Mucosa of descending colon (tissue), 3 donors: ENCODE measurements at regions not wholly inside any gene's neighbourhood (a gene's known extent, or its start where the extent isn't known, plus 50 kb on each side); places are given as distances from the start of the nearest gene placed in this dataset.

Experiments used
- ATAC-seq: fragments of 200-7000 bp; cut with Tn5 transposase; one replicate; pipeline ENCODE4 v1.9.1; 2020; ENCODE audit warnings: mild to moderate bottlenecking, moderate library complexity
- DNase-seq, 3 donors: peaks; one replicate each; pipeline ENCODE4 v3.0.0-alpha.2; 2020
- H3K36me3 ChIP-seq: fragments of 200-600 bp; one replicate; pipeline ENCODE4 v1.8.0; 2021; ENCODE audit warnings: low read depth, mild to moderate bottlenecking
- H3K4me1 ChIP-seq: fragments of 200-600 bp; one replicate; pipeline ENCODE4 v1.8.0; 2021; ENCODE audit warnings: low read depth, mild to moderate bottlenecking
- H3K4me3 ChIP-seq: fragments of 200-600 bp; one replicate; pipeline ENCODE4 v1.8.0; 2021; ENCODE audit warnings: mild to moderate bottlenecking
- H3K9me3 ChIP-seq: fragments of 200-600 bp; one replicate; pipeline ENCODE4 v1.8.0; 2021; ENCODE audit warnings: mild to moderate bottlenecking
- CTCF ChIP-seq: fragments of 200-600 bp; IDR thresholded peaks from one replicate; pipeline ENCODE4 v1.8.0; 2022; ENCODE audit warnings: antibody characterized with exemption, mild to moderate bottlenecking
- intact Hi-C, 2 donors: fragments of 100-400 bp; cut with DNase I in 1 of 2; cut with micrococcal nuclease in 1 of 2; formaldehyde crosslinking; loops; one replicate each; pipeline versions ENCODE4 v1.11.0 to v1.11.1; 2022; cut with DNase I, micrococcal nuclease
- donor health status: DM: no; HTN: no; CAD: no; lungs with moderate emphysema.
- donor health status: DM: no; HTN: no; CAD: no.
- donor health status: DM: no; HTN: yes; CAD: no.

- H3K9me3 ChIP-seq, result no peaks in the 10 kb centered on the region
- TF ChIP-seq CTCF, result no peak
- ATAC-seq (no peak), DNase-seq (no peak)
- intact Hi-C loops, result no loop called here
- H3K4me1 ChIP-seq, result no peaks in the 10 kb centered on the region
- no peaks in the 10 kb centered on the region for H3K36me3 ChIP-seq
- no peak overlapping the region for H3K4me3 ChIP-seq
These were observed 154.0 kb downstream of the ETV1 start for GRCh38 chr7:13835442-13835841.

- no peak overlapping the region for H3K4me3 ChIP-seq
- no peak for TF ChIP-seq CTCF
- intact Hi-C loops, result no loop called here
- H3K9me3 ChIP-seq, result no peaks in the 10 kb centered on the region
- H3K4me1 ChIP-seq, result no peaks in the 10 kb centered on the region
- ATAC-seq (no peak), DNase-seq (no peak)
- no peaks in the 10 kb centered on the region for H3K36me3 ChIP-seq
These were observed 150.4 kb downstream of the ETV1 start for GRCh38 chr7:13839063-13839462.
